ENCODE measurements at regions not wholly inside any gene's neighbourhood (a gene's known extent, or its start where the extent isn't known, plus 50 kb on each side); places are given as distances from the start of the nearest gene placed in this dataset.

GRCh38 chr15:92531406-92531805 is 124.2 kb downstream of the FAM174B start:
- TF ChIP-seq CTCF (IDR thresholded peaks at IDR 0.05; ENCODE audit: low read depth, low read length), result no peak
- no peak overlapping the region for H3K4me3 ChIP-seq (ENCODE audit: low read depth, low read length)

GRCh38 chr15:92528736-92529135 is 126.8 kb downstream of the FAM174B start:
- TF ChIP-seq CTCF (IDR thresholded peaks at IDR 0.05; ENCODE audit: low read depth, low read length), result no peak
- no peak overlapping the region for H3K4me3 ChIP-seq (ENCODE audit: low read depth, low read length)

GRCh38 chr15:92527197-92527596 is 128.4 kb downstream of the FAM174B start:
- no peak overlapping the region for H3K4me3 ChIP-seq (ENCODE audit: low read depth, low read length)
- TF ChIP-seq CTCF (IDR thresholded peaks at IDR 0.05; ENCODE audit: low read depth, low read length), result no peak

GRCh38 chr15:92525758-92526245 is 129.8 kb downstream of the FAM174B start:
- no peak for TF ChIP-seq CTCF (IDR thresholded peaks at IDR 0.05; ENCODE audit: low read depth, low read length)
- no peak overlapping the region for H3K4me3 ChIP-seq (ENCODE audit: low read depth, low read length)

- no peak for TF ChIP-seq CTCF (IDR thresholded peaks at IDR 0.05; ENCODE audit: low read depth, low read length)
- no peak overlapping the region for H3K4me3 ChIP-seq (ENCODE audit: low read depth, low read length)
Observed at GRCh38 chr15:92524874-92525565, 130.6 kb downstream of the FAM174B start.

- TF ChIP-seq CTCF (IDR thresholded peaks at IDR 0.05; ENCODE audit: low read depth, low read length), result no peak
Observed at GRCh38 chr15:92524161-92524560, 130.5 kb downstream of the ST8SIA2 start.

GRCh38 chr15:92523176-92523575 is 129.5 kb downstream of the ST8SIA2 start:
- H3K4me3 ChIP-seq (ENCODE audit: low read depth, low read length), result no peak overlapping the region
- TF ChIP-seq CTCF (IDR thresholded peaks at IDR 0.05; ENCODE audit: low read depth, low read length), result no peak

More at GRCh38 chr15:92524161-92524560, 130.5 kb downstream of the ST8SIA2 start:
- no peak overlapping the region for H3K4me3 ChIP-seq (ENCODE audit: low read depth, low read length)
